H1 (cell line): ENCODE measurements at regions not wholly inside any gene's neighbourhood (a gene's known extent, or its start where the extent isn't known, plus 50 kb on each side); places are given as distances from the start of the nearest gene placed in this dataset.

Source experiments
- CTCF ChIA-PET: fragments of 300-600 bp; sonication (Branson Sonifier 250); formaldehyde crosslinking; loops from one replicate; lab custom pipeline; 2021; ENCODE audit not compliant: partially characterized antibody; lab: Charles Lee
- POLR2A ChIA-PET: fragments of 300-600 bp; sonication (Branson Sonifier 250); formaldehyde crosslinking; loops from one replicate; lab custom pipeline; 2021; ENCODE audit warnings: inconsistent platforms; ENCODE audit not compliant: partially characterized antibody; lab: Charles Lee
- DNase-seq, 2 experiments: peaks; one replicate each; pipeline versions ENCODE4 v3.0.0 to v3.0.0-alpha.2; 2010 to 2022; ENCODE audit warnings: low spot score in 2 of 2, low read depth in 1 of 2, mixed read lengths in 1 of 2
- FAIRE-seq: peaks from 2 replicates; lab custom pipeline; 2011; peaks lifted over from hg19 to GRCh38; lab: Jason Lieb, UNC
- H2AFZ ChIP-seq: 2 replicates; pipeline ENCODE4 v1.8.1; 2012; ENCODE audit warnings: low read length, inconsistent platforms
- H2AK5ac ChIP-seq: 2 replicates; pipeline ENCODE4 v1.6.1; 2013; ENCODE audit warnings: low read depth, low read length
- H2BK120ac ChIP-seq: replicated peaks from 2 replicates; pipeline ENCODE3; 2013; ENCODE audit warnings: low read depth, low read length, inconsistent platforms
- H2BK12ac ChIP-seq: 2 replicates; pipeline ENCODE4 v1.6.1; 2013; ENCODE audit warnings: low read depth, low read length
- H2BK15ac ChIP-seq: 2 replicates; pipeline ENCODE4 v1.6.1; 2013; ENCODE audit warnings: low read length
- H2BK20ac ChIP-seq: 2 replicates; pipeline ENCODE4 v1.6.1; 2013; ENCODE audit warnings: low read length
- H2BK5ac ChIP-seq: 2 replicates; pipeline ENCODE4 v1.6.1; 2013; ENCODE audit warnings: low read depth, low read length
- H3K14ac ChIP-seq: 2 replicates; pipeline ENCODE4 v1.6.1; 2013; ENCODE audit warnings: inconsistent platforms; ENCODE audit not compliant: insufficient read length
- H3K18ac ChIP-seq: 2 replicates; pipeline ENCODE4 v1.6.1; 2013; ENCODE audit warnings: low read length; ENCODE audit errors: extremely low read depth
- H3K23ac ChIP-seq: 2 replicates; pipeline ENCODE4 v1.6.1; 2013; ENCODE audit warnings: inconsistent platforms; ENCODE audit not compliant: insufficient read length
- H3K23me2 ChIP-seq: 2 replicates; pipeline ENCODE4 v1.6.1; 2013; ENCODE audit warnings: low read depth, low read length
- H3K27ac ChIP-seq: 2 replicates; pipeline ENCODE4 v1.6.1; 2011; ENCODE audit warnings: low read depth, low read length, inconsistent platforms
- H3K27me3 ChIP-seq, 4 experiments: replicated peaks in 1 of 4; 1 replicate in 1 of 4; 2 replicates in 3 of 4; pipeline versions ENCODE4 v1.6.1 to v1.8.1; 2011 to 2013; ENCODE audit warnings: low read length in 3 of 4, mild to moderate bottlenecking in 3 of 4, inconsistent platforms in 2 of 4, mixed read lengths in 2 of 4, moderate library complexity in 1 of 4; ENCODE audit not compliant: control insufficient read depth in 3 of 4, insufficient read depth in 3 of 4; ENCODE audit errors: extremely low read depth in 1 of 4
- H3K36me3 ChIP-seq, 4 experiments: 2 replicates each; pipeline versions ENCODE4 v1.6.1 to v1.8.1; 2011 to 2013; ENCODE audit warnings: mild to moderate bottlenecking in 4 of 4, low read length in 3 of 4, moderate library complexity in 2 of 4, control low read depth in 1 of 4, inconsistent platforms in 1 of 4; ENCODE audit not compliant: insufficient read depth in 4 of 4, control insufficient read depth in 2 of 4
- H3K4ac ChIP-seq: replicated peaks from 2 replicates; pipeline ENCODE3; 2013; ENCODE audit warnings: low read length, low read depth, mixed read lengths, inconsistent platforms; ENCODE audit not compliant: insufficient read length
- H3K4me1 ChIP-seq, 4 experiments: replicated peaks in 1 of 4; 1 replicate in 1 of 4; 2 replicates in 3 of 4; pipeline versions ENCODE4 v1.6.1 to v1.8.1; 2011 to 2013; ENCODE audit warnings: low read length in 3 of 4, inconsistent platforms in 2 of 4, mixed read lengths in 1 of 4; ENCODE audit not compliant: insufficient read depth in 4 of 4, control insufficient read depth in 3 of 4
- H3K4me2 ChIP-seq, 2 experiments: 2 replicates each; pipeline versions ENCODE4 v1.6.1 to v1.8.1; 2011 to 2013; ENCODE audit warnings: low read depth in 2 of 2, low read length in 2 of 2, control low read depth in 1 of 2, inconsistent platforms in 1 of 2, mild to moderate bottlenecking in 1 of 2; ENCODE audit not compliant: insufficient read depth in 1 of 2
- H3K4me3 ChIP-seq, 4 experiments: fragments of 200-600, 300-600 bp in 1 of 4; sonication (generic), shearing (Covaris generic), sonication (Bioruptor Twin) in 1 of 4; 2 replicates each; pipeline versions ENCODE4 v1.5.1 to v1.8.1; 2011 to 2016; ENCODE audit warnings: low read length in 4 of 4, low read depth in 3 of 4, control low read depth in 2 of 4, inconsistent platforms in 2 of 4, mild to moderate bottlenecking in 2 of 4, mixed read lengths in 1 of 4, moderate library complexity in 1 of 4; ENCODE audit not compliant: insufficient read depth in 2 of 4; ENCODE audit errors: extremely low read depth in 1 of 4
- H3K56ac ChIP-seq: replicated peaks from 2 replicates; pipeline ENCODE3; 2013; ENCODE audit warnings: low read depth, mild to moderate bottlenecking, mixed read lengths, low read length, inconsistent platforms; ENCODE audit not compliant: insufficient read length
- H3K79me1 ChIP-seq: 2 replicates; pipeline ENCODE4 v1.6.1; 2013; ENCODE audit warnings: low read depth, low read length, control low read depth
- H3K79me2 ChIP-seq, 2 experiments: 2 replicates each; pipeline versions ENCODE4 v1.6.1 to v1.8.1; 2012 to 2013; ENCODE audit warnings: low read length in 2 of 2, mild to moderate bottlenecking in 2 of 2, inconsistent platforms in 1 of 2; ENCODE audit not compliant: insufficient read depth in 2 of 2, control insufficient read depth in 1 of 2
- H3K9ac ChIP-seq, 4 experiments: replicated peaks in 1 of 4; 1 replicate in 1 of 4; 2 replicates in 3 of 4; pipeline versions ENCODE4 v1.6.1 to v1.8.1; 2011 to 2013; ENCODE audit warnings: low read depth in 3 of 4, low read length in 3 of 4, control low read depth in 2 of 4, mild to moderate bottlenecking in 2 of 4, moderate library complexity in 2 of 4, inconsistent platforms in 1 of 4; ENCODE audit errors: extremely low read depth in 1 of 4
- H3K9me3 ChIP-seq, 2 experiments: 2 replicates each; pipeline versions ENCODE4 v1.6.1 to v1.8.1; 2012 to 2013; ENCODE audit warnings: mild to moderate bottlenecking in 2 of 2, moderate library complexity in 2 of 2, control low read depth in 1 of 2, inconsistent platforms in 1 of 2, low read depth in 1 of 2, low read length in 1 of 2, mixed read lengths in 1 of 2; ENCODE audit not compliant: insufficient read depth in 2 of 2
- H4K20me1 ChIP-seq, 2 experiments: replicated peaks in 1 of 2; 2 replicates each; pipeline versions ENCODE3 to v1.8.1; 2011 to 2013; ENCODE audit warnings: inconsistent platforms in 2 of 2, low read length in 2 of 2, mild to moderate bottlenecking in 1 of 2; ENCODE audit not compliant: insufficient read depth in 2 of 2, control insufficient read depth in 1 of 2
- H4K5ac ChIP-seq: 2 replicates; pipeline ENCODE4 v1.6.1; 2013; ENCODE audit warnings: low read length, low read depth, mixed read lengths, inconsistent platforms; ENCODE audit not compliant: insufficient read length
- H4K8ac ChIP-seq: 2 replicates; pipeline ENCODE4 v1.8.0; 2013; ENCODE audit warnings: mild to moderate bottlenecking, moderate library complexity, low read length, inconsistent platforms; ENCODE audit not compliant: insufficient read depth; ENCODE audit errors: extremely low read depth
- H4K91ac ChIP-seq: replicated peaks from 2 replicates; pipeline ENCODE3; 2013; ENCODE audit warnings: low read length, mixed read lengths, inconsistent platforms; ENCODE audit not compliant: insufficient read length
- CHD2 ChIP-seq: IDR thresholded peaks from 2 replicates; pipeline ENCODE4 v1.6.1; 2012; ENCODE audit warnings: low read length, improper control_type of control experiment
- GTF2F1 ChIP-seq: IDR thresholded peaks from 2 replicates; pipeline ENCODE4 v1.6.1; 2012; ENCODE audit warnings: low read depth, low read length, improper control_type of control experiment, borderline replicate concordance
- RAD21 ChIP-seq, 2 experiments: IDR thresholded peaks in 1 of 2; conservative IDR thresholded peaks in 1 of 2; 2 replicates each; pipeline ENCODE4 v1.6.1; 2011; ENCODE audit warnings: low read depth in 2 of 2, low read length in 2 of 2, improper control_type of control experiment in 1 of 2, inconsistent platforms in 1 of 2, mild to moderate bottlenecking in 1 of 2, moderate library complexity in 1 of 2
- RNF2 ChIP-seq: fragments of 200-900, 300-1000 bp; sonication (generic); IDR thresholded peaks from 2 replicates; pipeline ENCODE4 v1.7.1; 2016; ENCODE audit warnings: borderline replicate concordance, low read depth, mild to moderate bottlenecking, antibody characterized with exemption, low read length; ENCODE audit not compliant: poor library complexity, severe bottlenecking; ENCODE audit errors: missing control alignments
- TCF12 ChIP-seq: IDR thresholded peaks from 2 replicates; pipeline ENCODE4 v1.6.1; 2011; ENCODE audit warnings: low read depth, mild to moderate bottlenecking, low read length
- WGBS, 2 experiments: shearing (Covaris generic) in 1 of 2; methylation state at CpG; one replicate each; pipeline versions ENCODE4 v1.1.6 to v1.1.7; 2013 to 2015; ENCODE audit warnings: low lambda C conversion rate in 2 of 2, mixed read lengths in 2 of 2, inconsistent platforms in 1 of 2, low coverage in 1 of 2, missing lambda C conversion rate in 1 of 2; ENCODE audit not compliant: insufficient replicate concordance in 2 of 2, insufficient coverage in 1 of 2, insufficient read length in 1 of 2; ENCODE audit errors: extremely low coverage in 1 of 2, missing lambda C conversion rate in 1 of 2; 5-methylcytosine and 5-hydroxymethylcytosine counted together
- TF ChIP-seq, protein P1 (sequence below): IDR thresholded peaks from 2 replicates; pipeline ENCODE4 v1.6.1; 2012; ENCODE audit warnings: inconsistent platforms

DNA sequence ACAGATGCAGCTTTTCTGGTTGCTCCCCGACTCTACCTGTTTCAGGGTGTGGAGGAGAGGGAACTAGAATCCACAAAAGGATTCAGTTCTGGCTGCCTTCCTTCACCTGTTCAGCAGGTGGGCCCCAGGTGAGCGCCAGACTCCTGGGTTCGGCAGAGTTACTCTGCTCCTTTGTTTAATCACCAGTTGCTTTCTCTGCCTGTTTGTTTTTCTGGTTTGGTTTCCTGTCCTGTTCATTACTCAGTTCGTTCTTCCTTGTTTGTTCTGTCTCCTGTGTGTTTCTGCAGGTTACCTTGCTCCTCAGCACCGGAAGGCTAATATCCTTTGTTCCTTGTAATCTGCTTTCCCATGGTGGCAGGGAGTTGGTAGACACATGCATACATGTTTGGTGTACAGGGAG is 508.5 kb upstream of the ATP11B start:
- peak overlapping the region in 1 of 4 experiments; percentile 3; a peak in 1 of 7 replicates for H3K9ac ChIP-seq
- 48% methylated on average over 5 of the region's 5 CpGs; no CpG with 5 or more reads in 1 of the 2 experiments for WGBS, 2 experiments
- no peak overlapping the region for H3K23ac ChIP-seq

More for the DNA sequence above, 508.5 kb upstream of the ATP11B start:
- no peaks in the 10 kb centered on the region for H3K36me3 ChIP-seq
- H2BK5ac ChIP-seq, result 0 out of 2 replicates have a peak overlapping the region, but pooled peaks have one; percentile 16
- no peaks in the 10 kb centered on the region for H4K20me1 ChIP-seq
- H3K27me3 ChIP-seq, result no peaks in the 10 kb centered on the region
- POLR2A ChIA-PET, result no interaction called here
- H2BK12ac ChIP-seq, result peak overlapping the region; percentile 69; the same call in 1 of the 2 replicates
- TF ChIP-seq RNF2, result no peak
- peak; percentile 66; the same call in 1 of the 2 replicates for TF ChIP-seq TCF12
- TF ChIP-seq GTF2F1, result no peak
- no peak for TF ChIP-seq CHD2
- TF ChIP-seq RAD21 (IDR thresholded peaks at IDR 0.05 in 1 of 2, conservative IDR thresholded peaks at IDR 0.05 in 1 of 2; ENCODE audit: low read depth in 2 of 2, low read length in 2 of 2), result peak in 1 of 2 experiments; percentile 10; a peak in 1 of 4 replicates
- TF ChIP-seq, protein P1, sequence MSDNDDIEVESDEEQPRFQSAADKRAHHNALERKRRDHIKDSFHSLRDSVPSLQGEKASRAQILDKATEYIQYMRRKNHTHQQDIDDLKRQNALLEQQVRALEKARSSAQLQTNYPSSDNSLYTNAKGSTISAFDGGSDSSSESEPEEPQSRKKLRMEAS, result 0 out of 2 replicates have a peak, but pooled peaks have one; percentile 16
- H3K56ac ChIP-seq, result no peak overlapping the region
- peak overlapping the region; percentile 56 for H3K27ac ChIP-seq
- no peak overlapping the region for H3K14ac ChIP-seq
- H3K4me2 ChIP-seq, result peak overlapping the region; percentile 10 to 25; a peak in 1 of 4 replicates
- no peak overlapping the region; the same call in 1 of the 2 replicates for H2BK15ac ChIP-seq
- H2BK20ac ChIP-seq, result peak overlapping the region; percentile 9; the same call in 1 of the 2 replicates
- H3K18ac ChIP-seq, result peak overlapping the region; percentile 12; the same call in 1 of the 2 replicates
- no peak overlapping the region for H3K4me3 ChIP-seq
- H3K4me1 ChIP-seq, result peaks cover 2 to 8% (median 4%) of the 10 kb centered on the region in 4 experiments; a peak in 2 of 7 replicates
- H4K8ac ChIP-seq, result no peak overlapping the region
- no peaks in the 10 kb centered on the region for H3K79me1 ChIP-seq
- H3K9me3 ChIP-seq, result no peaks in the 10 kb centered on the region
- H2BK120ac ChIP-seq, result peak overlapping the region; percentile 0
- CTCF ChIA-PET, result interaction anchor here (0.9 kb wide), 1 partner anchor 14 kb away, joined by 4 read pairs; no protein-coding TSS in a partner anchor
- H3K79me2 ChIP-seq, result no peaks in the 10 kb centered on the region
- DNase-seq, result peak; percentile 10 to 50
- no peaks in the 10 kb centered on the region for H3K23me2 ChIP-seq
- H2AFZ ChIP-seq, result peak overlapping the region; percentile 85
- FAIRE-seq, result peak; percentile 86
- H3K4ac ChIP-seq, result no peak overlapping the region
- no peak overlapping the region for H4K5ac ChIP-seq
- H4K91ac ChIP-seq, result peak overlapping the region; percentile 5
- no peak overlapping the region for H2AK5ac ChIP-seq
